Kidney capillary endothelial cell (primary cell): ENCODE measurements at regions not wholly inside any gene's neighbourhood (a gene's known extent, or its start where the extent isn't known, plus 50 kb on each side); places are given as distances from the start of the nearest gene placed in this dataset.
"Not testable (repeated sequence)": the region's sequence is repeated elsewhere in the genome, so short reads cannot be mapped to it uniquely, and the experiment has no call there.

ENCODE experiments used
- DNase-seq: peaks from one replicate; pipeline ENCODE4 v3.0.0-alpha.2; 2018; ENCODE audit warnings: low spot score

DNA sequence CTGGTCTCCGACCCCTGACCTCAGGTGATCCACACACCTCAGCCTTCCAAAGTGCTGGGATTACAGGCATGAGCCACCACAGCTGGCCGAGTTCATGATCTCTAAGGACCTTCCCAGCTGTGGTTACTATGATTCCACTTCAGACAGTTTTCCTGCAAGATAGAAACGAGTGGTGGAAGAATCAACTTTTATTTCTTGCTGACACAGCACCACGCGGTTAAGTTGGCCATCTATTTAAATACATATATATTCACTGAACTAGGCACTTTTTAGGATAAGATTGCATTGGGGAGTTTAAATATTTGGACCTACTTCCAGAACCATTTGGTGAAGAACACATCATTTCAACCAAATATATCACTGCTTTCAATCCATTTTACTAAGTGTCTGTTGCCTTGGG lies 213.4 kb downstream of the TBX5 start:
- DNase-seq: no peak

DNA sequence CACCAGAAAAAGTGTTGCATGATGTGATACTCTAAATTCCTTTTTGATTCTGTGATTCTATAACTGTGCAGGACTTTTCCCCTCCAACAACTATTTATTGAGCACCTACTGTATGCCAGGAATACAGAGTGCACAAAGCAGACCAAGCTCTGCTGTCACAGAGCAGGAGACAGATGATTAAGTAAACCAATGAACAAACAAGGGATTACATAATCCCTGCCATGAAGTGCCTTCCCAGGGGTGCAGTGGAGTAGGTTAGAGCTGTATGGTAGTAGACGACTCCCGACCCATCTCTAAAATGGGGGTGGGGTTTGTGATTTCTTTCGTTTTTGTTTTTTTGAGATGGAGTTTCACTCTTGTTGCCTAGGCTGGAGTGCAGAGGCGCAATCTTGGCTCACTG lies 213.9 kb downstream of the TBX5 start:
- no peak for DNase-seq

DNA sequence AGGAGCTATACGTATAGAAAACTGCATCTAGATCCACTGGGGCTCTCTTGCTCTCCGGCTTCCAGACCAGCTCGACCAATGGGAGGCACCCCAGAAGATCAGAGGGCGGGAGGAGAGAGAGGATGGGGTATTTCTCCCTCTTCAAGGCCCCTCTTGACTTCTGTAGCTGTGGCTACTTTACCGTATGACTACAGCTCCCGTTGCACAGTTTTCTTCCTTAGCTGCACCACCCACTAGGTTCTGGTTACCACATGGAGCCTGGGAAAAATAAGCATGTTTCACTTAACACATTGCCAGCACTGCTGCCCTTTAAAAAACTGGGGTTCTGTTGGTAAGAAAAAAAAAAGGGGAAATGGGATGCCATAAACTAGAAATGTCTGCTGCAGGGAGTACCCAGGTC lies 214.4 kb downstream of the TBX5 start:
- no peak for DNase-seq

DNA sequence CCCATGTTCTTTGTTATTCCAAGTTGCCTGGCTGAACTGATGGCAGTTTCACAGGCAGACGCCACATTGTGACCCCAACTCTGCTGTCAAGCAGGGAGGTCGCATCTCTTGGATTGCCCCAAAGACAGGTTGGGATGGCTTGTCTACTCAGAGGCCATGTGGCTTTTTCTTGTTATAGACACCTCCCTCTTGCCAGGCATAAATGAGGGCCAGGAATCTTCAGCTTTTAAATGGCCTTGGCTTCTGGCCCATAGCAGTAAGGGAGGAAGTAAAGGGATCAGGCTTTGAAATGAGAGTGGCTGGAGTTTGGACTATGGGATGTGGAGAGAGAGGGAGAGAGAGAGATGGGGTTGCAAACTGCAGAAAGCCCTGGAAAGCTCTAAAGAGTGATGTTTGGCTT lies 215.0 kb downstream of the TBX5 start:
- DNase-seq: no peak

DNA sequence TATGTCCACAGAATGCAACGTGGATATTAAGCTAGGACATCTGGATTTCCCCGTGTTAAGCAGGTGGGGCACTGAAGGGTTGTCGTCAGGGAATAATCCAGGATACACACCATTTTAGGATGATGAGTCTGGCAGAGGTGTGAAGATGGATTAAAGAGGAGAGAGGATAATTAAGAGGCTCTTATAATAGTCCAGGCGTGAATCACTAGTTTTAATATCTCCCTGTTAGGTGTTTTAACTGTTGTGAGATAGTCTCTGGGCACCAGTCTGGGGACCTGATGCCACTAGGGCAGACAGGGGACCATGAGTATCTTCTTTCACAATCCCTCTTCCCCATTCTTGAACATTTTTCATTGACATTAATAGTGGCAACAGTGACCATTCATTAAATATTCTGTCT lies 216.7 kb downstream of the TBX5 start:
- DNase-seq: no peak

DNA sequence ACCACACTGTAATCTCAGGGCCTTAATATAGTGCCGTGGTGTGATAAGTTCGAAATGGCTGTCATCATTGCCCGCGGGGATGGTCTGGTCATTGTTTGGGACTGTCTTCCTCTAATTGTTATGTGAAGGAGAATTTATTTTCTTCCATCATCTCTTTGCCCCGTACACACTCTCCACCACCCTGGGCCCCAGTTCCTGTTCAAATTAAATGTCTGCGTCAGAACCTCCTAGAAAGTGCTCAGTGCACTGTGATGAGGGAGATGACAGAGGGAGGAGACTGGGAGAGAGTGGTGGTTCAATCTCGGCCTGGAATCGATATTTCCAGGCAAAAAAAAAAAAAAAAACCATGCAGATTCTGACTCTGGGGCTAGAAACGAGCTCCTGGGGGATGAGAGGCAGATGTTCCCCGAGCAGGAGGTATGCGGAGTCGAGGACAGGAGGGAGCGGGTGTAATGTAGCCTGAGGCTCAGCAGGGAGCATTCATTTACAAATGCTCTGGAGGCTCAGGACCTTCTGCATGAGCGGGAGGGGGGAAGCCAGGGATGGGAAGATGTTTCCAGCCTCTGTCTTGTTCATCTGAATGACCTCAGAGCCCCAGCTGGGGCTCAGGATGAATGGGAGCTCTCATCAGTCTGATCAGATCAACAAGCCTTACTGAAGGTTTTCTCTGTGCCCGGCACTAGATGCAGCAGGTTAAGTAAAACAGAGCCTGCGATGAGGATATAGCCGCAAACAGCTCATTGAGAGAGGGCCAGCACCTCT lies 219.5 kb downstream of the TBX5 start:
- no peak for DNase-seq

DNA sequence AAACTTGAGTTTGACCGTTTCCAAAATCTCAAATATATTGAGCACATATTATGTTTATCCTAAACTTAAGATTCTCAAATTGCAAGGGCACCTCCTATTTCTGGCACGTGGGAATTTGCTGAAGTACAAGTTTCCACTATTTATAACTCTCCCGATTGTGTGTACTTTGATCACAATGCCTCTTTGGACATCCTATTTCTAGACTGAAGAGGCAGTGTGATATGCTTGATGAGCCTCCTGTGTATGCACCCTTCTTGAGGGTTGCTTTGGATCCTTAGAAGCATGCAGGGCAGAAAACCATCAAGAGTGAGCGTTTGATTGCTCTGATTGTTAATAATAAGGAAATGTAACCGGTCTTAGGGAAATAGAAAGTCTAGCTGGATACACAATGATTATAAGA lies 218.9 kb upstream of the RBM19 start:
- no peak for DNase-seq

DNA sequence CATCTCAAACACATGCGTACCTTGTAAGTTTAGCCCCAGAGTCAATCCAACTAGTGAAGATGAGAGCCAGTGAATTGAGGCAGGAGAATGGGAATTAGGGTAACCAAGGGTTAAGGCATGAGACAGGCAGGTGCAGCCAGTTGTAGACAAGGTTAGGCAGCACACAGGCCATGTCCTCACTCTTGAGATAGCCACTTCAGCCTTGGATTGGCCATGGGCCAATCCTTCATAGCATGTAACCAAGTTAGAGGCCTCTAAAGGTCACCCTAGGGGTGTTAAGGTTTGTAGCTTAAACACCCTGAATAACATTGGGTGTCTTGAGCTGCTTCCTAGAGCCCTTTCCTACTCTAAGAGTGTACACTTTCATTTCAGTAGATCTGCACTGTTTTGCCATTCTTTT lies 208.2 kb upstream of the RBM19 start:
- DNase-seq: no peak

DNA sequence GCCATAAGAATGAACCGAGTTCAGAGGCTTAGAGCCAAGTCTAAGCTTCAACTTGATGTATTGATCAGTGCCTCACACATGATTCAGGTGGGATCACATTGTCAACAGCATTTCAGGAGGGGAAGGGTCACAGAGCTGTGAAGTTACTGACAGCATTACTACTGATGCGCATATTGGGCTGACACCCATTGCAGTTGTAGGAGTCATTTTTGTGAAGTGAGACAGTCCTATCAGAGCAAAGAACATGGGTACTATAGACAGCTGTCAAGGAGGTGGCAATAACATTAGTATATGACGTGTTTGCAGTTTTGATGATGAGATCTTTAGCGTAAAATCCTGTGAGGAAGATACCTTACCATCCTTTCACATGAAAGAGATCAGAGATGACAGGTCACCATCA lies 206.0 kb upstream of the RBM19 start:
- DNase-seq: no peak

DNA sequence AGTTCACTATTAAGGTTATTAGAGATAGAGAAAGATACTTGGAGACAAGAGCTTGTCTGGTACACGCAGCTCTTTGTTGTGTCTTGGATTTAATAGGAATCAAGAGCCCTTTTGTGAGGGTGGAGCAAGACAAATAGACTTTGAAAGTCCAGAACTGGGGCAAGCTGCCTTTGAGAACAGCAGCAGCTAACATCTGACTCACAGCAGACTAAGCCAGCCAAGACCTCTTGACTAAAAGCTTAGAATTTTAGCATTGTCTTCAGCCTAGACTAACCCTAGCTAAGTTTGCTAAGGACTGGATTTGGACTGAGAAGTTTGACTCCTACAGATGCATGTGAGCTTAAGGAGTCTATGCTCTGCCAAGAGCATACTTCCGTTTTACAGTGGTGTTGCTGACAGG lies 201.9 kb upstream of the RBM19 start:
- no peak for DNase-seq

DNA sequence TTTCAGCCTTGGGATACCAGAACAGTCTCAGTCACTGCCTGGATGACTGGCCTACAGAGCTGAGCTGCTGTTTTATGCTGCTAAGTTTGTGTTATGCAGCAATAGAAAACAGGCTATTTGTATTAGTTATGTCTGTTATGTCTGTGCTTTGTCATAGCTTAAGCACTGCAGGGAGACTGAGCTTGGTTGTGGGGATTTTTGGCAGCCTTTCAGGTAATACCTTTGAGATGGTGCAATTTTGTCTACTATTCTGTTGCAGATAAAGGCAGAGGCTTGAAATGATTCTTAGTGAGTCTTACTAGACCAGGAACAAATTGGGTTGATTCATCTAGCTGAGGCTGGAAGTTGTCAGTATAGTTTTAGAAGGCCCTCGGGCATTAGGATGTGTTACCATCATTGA lies 201.3 kb upstream of the RBM19 start:
- DNase-seq: no peak

DNA sequence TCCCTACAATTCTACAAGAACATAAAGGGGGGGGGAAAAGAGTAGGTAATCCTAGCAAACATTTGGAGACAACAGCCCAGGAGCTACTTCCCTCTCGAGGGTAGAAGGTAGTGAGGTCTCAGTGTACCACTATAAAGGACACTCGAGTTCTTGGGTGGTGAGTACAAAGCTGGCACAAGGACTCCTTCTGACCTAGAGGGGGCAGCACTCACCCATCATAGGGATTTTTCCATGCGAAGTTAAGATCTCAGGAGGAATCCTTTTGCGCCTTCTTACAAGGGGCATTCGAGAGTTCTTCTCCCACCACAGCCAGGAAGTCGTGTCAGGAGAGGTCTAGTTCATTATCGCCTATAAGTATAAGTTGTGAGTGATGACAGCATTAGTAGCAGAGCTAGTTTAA lies 200.2 kb upstream of the RBM19 start:
- peak; percentile 48 for DNase-seq

DNA sequence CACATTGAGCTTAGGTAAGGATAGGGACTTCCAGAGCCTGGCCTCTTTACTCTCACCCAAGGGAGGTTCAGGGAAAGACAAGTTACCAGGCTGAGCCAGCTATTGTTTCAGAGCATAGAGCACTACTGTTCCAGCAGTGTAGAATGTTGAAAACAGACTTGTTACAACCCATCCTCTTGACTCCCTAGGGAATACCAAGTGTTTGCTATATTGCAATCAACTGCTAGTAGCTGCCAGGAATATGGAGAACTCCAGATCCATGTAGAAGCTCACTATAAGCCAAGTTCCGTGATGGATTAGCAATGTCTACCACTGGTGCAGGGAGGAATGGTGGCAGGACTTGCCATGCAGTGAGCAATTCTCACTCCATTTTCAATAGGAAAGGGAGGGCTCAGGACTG lies 199.8 kb upstream of the RBM19 start:
- no peak for DNase-seq

DNA sequence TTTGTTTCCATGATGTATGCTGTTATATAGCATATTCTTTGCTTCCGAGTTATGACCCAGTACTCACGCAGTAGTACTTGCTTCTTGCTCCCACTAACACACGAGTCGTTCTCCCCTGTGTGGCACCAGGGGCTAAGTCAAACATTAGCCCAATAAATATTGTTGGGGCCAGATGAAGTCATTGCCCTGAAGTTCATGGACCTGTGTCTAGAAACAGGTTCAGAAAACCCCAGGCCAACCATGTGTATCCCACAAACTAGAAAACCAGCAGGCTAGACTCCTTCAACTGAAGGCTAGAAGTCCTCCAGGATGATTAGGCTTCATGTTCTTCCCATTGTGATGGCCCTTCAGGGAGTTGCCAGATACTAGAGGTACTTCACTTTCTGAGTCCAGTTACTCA lies 198.2 kb upstream of the RBM19 start:
- DNase-seq: no peak

DNA sequence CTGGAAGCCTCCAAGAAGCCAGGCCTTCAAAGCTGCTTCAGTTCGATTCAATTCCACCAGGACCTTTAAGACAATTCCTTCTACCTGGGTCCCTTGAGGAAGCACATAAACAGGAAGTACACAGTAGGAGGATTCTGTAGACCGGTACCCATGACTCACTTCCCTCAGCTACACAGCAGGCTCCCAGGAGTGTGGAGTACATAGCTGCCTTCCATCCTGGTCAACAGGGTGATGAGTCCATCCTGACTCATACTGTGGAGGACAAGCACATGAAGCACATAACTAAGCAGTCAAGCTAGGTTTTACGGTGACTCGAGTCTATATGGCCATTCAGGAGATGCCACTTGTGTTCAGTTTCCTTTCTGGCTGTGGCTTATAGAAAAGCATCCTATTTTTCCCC lies 197.6 kb upstream of the RBM19 start:
- DNase-seq: peak; percentile 100

DNA sequence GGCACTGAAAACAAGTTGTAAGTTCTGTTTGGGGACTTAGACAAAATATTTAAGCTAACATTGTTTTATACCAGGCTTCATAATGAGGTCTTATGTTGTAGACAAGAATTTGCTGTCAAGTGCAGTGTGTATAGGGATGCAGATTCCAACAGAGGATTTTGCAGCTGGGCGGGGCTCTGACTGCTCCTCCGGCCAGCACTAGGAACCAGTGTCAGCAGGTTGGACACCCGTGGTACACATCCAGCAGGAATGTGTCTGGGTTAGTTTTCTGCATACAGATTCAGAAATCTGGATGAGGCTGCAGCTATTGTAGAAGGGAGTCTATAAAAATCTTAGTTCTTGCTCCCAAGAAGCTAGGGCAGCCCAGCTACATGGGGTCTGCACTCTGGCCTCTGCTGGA lies 194.3 kb upstream of the RBM19 start:
- no peak for DNase-seq

DNA sequence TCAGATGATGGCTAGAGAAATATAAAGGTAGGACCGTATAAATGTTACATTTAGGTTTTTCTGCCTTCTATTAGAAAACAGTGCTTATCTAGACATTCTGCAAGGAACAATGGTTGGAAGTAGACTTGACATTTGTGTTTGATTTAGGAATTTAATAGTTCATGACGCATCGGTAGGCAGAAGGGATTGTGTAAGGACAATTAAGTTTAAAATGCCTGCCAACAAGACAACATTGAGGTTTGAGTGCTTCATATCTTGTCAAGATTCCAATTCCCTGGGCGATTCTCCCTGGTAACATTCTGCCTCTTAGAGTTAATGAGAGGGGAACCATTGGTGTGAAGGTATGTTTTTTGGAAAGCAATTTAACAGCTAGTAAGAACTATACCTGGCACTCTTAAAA lies 186.8 kb upstream of the RBM19 start:
- DNase-seq: no peak

DNA sequence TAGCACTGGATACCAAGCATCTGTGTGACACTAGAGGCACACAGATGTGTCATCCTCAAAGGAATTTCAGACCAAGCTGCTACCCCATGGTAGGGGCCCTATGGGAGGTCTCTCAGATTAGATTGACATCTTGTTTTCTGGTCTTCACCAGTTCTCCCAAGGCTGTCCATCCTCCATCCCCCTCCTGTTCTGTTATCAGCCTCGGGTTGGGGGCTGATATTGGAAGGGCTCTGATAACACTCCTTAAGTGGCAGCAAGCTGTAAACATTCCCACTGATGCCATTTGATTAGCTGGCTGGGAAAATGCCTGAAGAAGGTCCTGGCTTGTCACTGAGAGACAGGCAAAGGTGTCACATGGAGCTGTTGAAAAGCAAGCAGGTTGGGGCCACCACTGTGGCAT lies 185.9 kb upstream of the RBM19 start:
- no peak for DNase-seq

DNA sequence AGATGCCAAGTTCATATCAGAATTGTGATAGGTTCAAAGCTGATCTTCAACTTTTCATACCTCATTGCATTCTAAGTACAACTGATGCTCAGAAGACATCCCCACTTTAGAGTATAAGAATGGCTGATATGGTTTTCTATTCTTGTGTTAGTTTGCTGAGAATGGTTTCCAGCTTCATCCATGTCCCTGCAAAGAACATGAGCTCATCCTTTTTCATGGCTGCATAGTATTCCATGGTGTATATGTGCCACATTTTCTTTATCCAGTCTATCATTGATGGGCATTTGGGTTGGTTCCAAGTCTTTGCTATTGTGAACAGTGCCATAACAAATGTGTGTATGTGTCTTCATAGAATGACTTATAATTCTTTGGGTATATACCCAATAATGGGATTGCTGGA lies 184.5 kb upstream of the RBM19 start:
- DNase-seq: not testable (repeated sequence)

DNA sequence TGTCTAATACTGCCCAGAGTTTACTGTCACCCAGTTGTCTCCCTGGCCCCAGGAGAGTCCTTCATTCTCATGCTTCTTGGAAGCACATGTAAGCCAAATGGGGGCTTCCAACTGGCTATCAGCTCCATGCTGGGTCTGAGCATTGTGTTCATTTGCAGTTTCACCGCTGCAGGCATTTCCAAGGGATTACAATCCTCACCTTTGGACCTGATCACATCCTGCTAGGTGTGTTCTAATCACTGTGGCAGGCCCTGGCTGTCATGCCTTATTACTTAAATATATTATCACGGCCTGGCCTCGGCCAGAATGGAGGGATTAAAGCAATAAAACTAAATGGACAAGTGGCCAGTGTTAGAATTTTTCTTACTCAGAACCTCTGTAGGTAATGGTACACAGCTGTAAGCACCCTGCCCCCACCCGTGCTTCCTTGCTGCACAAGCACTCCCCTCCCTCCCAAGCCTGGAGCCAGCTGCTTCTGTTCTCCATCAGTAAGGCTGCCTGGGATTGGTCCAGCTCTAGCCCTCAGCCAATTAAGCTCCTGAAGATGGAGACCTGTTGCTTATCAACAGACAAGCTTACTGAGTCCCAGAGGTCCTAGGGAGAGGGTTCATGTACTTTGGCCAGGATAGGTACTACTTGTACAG lies 175.9 kb upstream of the RBM19 start:
- no peak for DNase-seq

DNA sequence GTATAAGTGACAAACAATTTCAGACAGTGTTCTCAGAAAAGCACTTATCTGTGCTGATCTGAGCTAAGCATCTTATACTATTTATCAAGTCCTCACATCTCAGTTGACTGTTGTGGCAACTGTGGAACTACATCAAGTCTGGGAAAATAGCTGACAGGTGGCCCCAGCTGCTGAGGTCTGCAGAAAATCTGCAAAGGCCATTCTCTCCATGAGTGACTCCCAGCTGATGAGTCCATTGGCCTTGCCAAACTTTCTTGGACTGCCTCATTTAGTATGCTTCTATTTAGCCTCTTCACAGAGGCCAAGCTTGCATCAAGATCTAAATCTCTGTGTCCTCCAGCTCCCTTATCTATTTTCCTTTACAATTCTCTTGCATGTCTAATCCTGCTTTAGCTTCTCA lies 174.5 kb upstream of the RBM19 start:
- no peak for DNase-seq

DNA sequence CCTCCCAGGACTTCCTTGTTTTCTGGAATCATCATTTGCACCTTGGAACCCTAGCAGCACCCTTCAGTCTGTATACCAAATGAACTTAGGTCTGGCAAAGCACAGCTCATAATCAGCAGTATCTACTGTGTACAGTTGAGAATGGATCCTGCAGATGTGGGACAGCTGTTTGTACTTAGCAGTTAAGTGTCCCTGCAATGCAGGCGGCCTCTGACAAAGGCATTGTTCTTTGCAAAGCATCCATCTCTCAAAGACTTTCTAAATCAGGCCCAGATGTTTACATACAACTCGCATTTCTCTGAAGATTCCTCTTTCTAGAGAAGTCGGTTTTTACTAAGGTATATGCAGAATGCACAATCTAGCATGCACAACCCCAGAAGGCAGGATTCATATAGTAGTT lies 170.5 kb upstream of the RBM19 start:
- no peak for DNase-seq

DNA sequence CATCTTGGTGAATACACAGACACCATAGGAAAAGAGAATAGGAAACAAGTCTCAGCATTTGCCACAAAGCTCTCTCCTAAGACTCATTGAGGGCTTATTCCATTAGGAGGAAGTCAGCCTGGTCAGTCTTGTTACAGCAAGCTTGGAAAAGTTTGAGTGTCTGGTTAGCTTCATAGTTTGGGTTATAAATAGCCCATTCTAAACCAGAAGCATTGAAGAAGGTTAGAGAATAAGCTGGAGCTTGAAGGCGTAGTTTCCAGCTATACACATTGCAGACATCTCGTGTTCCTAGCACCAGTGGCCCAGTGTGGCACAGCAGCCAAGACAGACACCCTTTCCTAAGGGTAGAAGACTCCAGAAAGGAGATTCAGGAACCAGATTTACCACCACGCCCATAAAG lies 168.8 kb upstream of the RBM19 start:
- no peak for DNase-seq

DNA sequence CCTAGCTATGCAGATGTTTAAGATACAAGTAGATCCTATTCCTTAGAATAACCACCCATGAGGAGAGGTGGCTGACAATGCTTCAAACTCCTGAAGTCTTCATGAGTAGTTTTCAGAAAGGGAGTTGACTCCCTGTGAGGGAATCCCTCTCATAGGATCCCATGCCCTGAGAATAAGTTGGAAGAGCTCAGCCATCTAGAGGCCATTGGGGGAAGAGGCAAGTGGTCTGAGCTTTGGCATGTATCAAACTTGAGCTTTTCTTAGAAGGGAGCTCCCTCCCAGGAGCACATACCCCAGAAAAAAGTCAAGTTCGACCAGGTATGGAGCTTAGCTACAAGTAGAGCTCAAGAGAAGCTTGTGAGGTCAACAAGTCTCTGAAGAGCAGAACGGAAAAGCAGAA lies 165.7 kb upstream of the RBM19 start:
- no peak for DNase-seq
